ACHN (cell line): ENCODE measurements at regions not wholly inside any gene's neighbourhood (a gene's known extent, or its start where the extent isn't known, plus 50 kb on each side); places are given as distances from the start of the nearest gene placed in this dataset.

Experiments
- DNase-seq: peaks from one replicate; pipeline ENCODE4 v3.0.0-alpha.2; 2015
- in situ Hi-C: cut with HindIII; loops from 2 replicates; pipeline ENCODE4 v1.10.0; 2017; ENCODE audit warnings: low sequenced_read_pairs, low pct_ligation_motif_present, low pct_unique_long_range_greater_than_20kb

DNA sequence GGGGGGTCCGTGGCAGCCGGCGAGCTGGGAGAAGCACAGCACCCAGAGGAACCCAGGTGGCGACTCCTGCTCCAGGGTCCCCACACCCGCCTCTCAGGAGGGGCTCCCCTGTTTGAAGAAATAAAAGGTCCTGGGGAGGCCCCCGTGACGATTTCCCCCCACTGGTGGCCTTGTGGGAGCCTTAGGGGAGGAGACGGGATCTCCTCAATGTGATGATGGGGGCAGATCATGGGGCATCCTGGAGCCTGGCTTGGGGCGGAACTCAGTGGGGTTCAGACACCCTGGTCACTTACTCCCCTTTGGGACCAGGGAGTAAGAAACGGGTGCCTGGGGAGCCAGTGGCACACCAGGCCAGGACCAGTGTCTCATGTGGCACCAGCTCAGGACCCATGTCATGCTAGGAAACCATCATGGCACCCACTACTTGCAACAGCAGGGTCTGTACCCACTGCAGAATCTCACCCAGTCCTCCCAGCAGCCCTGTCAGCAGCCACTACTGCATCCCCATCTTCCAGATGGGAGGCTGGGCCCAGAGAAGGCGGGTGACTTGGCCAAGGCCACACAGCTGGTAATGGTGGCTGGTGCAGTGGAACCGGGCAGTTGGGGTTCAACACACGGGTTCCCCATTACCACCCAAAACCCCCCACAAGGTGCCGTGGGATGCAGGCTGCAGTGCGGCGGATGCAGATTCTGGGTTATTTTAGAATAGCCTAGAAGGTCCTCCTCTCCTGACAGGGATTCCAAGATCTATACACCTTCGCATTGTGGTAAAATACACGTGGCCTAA, 130.7 kb downstream of the CTTN start:
- no peak for DNase-seq

GRCh38 chr11:70530010-70530409, 131.7 kb downstream of the CTTN start:
- in situ Hi-C loops: no loop called here
- DNase-seq: no peak

More for the DNA sequence above, 130.7 kb downstream of the CTTN start:
- in situ Hi-C loops: no loop called here

GRCh38 chr11:70530629-70531185, 132.4 kb downstream of the CTTN start:
- in situ Hi-C loops: no loop called here
- DNase-seq: no peak

DNA sequence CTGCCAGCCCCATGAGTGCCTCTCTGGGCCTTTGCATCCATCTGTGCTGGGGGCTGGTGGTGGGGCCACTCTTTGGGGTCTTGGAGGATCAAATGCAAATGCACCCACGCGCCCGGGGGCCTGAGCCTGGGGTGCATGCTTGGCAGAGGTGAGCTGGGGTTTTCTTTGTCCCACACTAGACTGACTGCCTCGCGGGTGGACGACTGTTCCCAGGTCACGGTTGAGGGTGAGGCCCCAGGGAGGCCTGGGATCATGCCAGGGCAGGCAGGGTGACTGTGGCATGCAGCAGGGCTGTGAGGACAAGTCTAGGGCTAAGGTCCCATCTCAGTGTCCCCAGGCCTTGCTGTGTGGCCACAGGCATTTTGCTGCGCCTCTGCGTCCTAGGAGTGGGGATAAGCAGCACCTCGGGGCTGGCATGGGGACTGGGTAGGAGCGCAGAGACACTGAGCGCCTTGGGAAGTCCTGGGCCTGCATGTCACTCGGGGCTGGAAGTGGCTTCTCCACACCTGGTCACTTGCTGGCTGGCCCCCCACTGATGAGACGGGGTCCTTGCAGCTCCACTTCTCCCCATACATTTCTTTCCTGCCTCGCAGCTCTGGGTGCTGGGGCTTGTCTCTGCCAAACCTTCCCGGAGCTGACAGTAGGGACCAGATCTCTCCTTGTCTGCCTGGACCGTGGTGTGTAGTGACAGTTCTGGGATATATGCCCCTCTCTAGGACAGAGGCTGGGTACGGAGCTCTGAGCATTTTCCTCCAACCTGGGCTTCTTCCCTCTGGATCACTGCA, 133.1 kb downstream of the CTTN start:
- no peak for DNase-seq
- in situ Hi-C loops: no loop called here

DNA sequence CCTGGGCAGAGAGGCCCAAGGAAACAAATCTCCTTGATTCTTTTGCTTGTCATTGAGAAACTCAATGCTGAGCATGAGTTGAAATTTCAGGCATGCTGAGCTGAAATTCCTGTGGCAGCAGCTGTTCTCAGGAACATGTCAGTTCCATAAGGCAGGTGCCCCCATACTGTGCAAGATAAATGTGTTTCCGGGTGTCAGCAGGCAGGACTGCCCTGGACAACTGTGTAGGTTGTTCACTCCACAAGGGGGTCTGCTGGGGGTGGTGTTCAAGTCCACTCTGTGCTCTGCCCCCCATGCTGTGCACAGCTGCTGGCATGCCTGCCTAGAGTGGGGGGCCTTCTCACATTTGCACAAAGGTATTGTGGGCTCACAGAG, 133.7 kb downstream of the CTTN start:
- no peak for DNase-seq
- in situ Hi-C loops: no loop called here

DNA sequence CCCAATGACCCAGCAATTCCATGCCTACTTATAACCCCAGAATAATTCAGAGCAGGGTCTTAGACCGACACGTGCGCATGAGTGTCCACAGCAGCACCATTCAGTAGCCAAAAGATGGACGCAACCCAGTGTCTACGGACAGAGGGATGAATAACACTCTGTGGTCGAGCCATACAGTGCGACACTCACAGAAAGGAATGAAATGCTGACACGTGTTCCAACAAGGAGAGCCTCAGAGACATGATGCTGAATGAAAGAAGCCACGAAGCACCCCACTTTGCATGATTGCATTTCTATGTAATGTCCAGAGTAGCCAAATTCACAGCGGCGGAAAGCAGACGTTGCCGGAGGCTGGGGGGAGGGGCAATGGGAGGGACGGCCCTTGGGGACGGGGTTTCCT, 134.4 kb downstream of the CTTN start:
- no peak for DNase-seq
- in situ Hi-C loops: no loop called here

- in situ Hi-C loops: no loop called here
- no peak for DNase-seq
Measured at GRCh38 chr11:70535191-70535971, 137.1 kb downstream of the CTTN start.

DNA sequence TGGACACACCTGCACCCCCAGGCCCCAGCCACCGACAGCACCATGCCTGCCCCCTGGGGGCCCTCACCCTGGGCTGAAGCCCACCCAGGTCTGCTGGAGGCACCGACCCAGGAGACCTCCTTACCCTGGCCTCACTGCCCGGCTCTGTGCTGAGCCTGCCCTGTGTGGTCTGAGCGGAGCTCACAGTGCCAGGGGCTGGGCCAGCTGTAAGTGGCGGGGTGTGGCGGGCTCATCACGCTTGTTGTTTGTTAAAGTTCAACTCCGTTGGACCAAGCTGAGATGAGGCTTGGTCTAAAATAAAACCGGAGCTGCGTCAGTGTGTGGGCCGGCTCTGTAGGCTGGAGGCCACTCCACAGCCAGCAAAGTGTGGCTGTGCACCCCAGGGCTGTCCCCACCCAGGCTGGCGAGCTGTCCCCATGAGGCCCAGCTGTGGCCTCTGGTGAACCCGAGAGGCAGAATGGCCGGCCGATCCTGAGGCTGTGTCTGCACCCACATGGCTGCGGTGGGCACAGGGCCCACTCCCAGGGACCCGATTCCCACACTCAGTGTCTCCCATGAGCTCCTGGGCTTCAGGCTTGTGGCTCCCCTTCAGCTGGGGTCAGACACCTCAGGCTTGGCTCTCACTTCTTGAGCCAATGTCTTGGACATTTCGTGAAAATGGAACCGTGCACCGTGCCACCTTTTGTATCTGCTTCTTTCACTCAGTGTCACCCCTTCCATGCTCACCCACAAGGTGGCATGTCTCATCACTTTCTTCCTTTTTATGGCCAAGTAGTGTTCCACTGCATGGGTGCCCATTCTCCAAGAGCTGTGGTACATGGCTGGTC, 137.9 kb downstream of the CTTN start:
- no peak for DNase-seq
- in situ Hi-C loops: no loop called here

- DNase-seq: no peak
- in situ Hi-C loops: no loop called here
Measured at GRCh38 chr11:70537576-70538571, 139.5 kb downstream of the CTTN start.

- no peak for DNase-seq
- in situ Hi-C loops: no loop called here
Measured at GRCh38 chr11:70538641-70539359, 140.5 kb downstream of the CTTN start.

- in situ Hi-C loops: no loop called here
- DNase-seq: no peak
Measured at GRCh38 chr11:70539360-70540095, 141.2 kb downstream of the CTTN start.

- in situ Hi-C loops: no loop called here
- no peak for DNase-seq
Measured at GRCh38 chr11:70540196-70540595, 141.9 kb downstream of the CTTN start.

DNA sequence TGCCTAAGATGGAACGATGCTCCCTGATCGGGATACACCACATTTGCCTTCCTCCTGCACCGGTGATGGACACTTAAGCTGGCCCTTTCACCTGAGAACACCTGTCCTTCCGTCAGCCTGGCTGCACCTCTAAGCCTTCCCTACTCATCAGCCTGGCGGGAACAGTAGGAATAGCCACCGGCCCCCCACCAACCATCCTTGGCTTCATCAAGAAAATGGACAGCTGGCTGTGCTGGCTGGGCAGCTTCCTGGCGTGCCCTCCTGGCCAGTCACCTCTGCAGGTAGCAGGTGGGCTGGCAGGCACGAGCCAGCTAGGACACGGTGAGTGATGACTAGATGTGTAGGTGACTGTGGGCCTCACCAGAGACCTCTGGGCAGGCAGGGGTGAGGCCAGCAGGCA, 142.8 kb downstream of the CTTN start:
- no peak for DNase-seq
- in situ Hi-C loops: no loop called here

DNA sequence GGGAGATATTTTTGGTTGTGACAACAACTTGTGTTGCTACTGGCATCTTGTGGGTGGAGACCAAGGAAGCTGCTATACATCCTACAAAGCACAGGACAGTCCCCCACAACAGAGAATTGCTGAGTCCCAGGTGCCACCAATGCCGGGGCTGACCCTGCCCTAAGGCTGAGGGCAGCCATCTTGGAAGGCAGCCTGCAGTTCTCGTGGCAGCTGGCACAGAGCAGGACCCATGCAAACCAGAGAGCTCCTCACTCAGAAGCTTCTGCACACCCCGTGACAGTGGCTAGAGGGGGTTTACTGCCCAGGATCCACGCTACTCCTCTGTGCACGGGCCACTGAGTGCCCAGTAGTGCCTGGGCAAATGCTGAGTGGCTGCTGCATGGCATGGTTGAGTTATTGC, 143.4 kb downstream of the CTTN start:
- in situ Hi-C loops: no loop called here
- DNase-seq: no peak

- in situ Hi-C loops: no loop called here
- DNase-seq: no peak
Measured at GRCh38 chr11:70542406-70542805, 144.1 kb downstream of the CTTN start.

DNA sequence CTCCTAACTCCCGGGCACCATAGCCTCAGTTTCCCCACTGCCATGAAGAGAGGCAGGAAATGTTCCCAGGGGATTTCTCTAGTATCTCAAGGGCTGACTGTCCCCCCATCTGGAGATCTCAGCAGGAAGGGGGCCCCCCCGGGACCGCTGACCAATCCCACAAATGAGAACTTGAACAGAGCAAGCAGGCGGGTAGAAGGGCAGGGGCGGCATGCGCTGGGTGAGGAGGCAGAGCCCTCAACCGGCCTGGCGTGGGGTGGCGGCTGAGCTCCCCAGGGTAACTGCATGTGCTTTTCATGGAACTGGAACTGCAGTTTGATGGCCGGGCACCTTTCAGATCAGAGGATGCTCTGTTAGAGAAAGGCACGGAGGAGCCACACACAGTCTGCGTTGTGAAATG, 144.5 kb downstream of the CTTN start:
- DNase-seq: no peak
- in situ Hi-C loops: no loop called here
